ENCODE measurements at regions not wholly inside any gene's neighbourhood (a gene's known extent, or its start where the extent isn't known, plus 50 kb on each side); places are given as distances from the start of the nearest gene placed in this dataset.

- TF ChIP-seq, protein P1, sequence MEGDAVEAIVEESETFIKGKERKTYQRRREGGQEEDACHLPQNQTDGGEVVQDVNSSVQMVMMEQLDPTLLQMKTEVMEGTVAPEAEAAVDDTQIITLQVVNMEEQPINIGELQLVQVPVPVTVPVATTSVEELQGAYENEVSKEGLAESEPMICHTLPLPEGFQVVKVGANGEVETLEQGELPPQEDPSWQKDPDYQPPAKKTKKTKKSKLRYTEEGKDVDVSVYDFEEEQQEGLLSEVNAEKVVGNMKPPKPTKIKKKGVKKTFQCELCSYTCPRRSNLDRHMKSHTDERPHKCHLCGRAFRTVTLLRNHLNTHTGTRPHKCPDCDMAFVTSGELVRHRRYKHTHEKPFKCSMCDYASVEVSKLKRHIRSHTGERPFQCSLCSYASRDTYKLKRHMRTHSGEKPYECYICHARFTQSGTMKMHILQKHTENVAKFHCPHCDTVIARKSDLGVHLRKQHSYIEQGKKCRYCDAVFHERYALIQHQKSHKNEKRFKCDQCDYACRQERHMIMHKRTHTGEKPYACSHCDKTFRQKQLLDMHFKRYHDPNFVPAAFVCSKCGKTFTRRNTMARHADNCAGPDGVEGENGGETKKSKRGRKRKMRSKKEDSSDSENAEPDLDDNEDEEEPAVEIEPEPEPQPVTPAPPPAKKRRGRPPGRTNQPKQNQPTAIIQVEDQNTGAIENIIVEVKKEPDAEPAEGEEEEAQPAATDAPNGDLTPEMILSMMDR (IDR thresholded peaks at IDR 0.05; ENCODE audit: insufficient read depth, low read depth, low read length): no peak
- no peak for DNase-seq (ENCODE audit: low read depth)
These were observed 83.6 kb downstream of the ANXA2R start for GRCh38 chr5:42956551-42956950.

DNA sequence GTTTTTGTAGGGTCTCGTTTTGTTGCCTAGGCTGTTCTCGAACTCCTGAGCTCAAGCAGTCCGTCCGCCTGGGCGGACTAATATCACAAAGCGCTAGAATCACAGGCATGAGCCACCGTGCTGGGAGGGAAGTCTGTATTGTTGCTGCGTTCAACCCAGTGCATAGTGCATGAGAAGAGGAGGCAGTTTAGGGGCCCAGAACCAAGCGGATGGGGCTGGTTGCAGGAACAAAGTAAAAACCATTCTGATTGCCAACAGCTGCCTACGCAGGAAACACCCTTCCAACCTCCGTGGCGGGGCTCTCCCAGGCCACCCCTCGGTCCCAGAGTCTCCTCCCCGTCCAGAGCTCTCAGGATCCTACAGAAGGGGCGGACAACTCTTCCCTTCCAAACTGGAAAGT is 87.1 kb downstream of the ANXA2R start:
- no peak for DNase-seq (ENCODE audit: low read depth)
- TF ChIP-seq, protein P1 (IDR thresholded peaks at IDR 0.05; ENCODE audit: insufficient read depth, low read depth, low read length): no peak
- H3K4me3 ChIP-seq (ENCODE audit: low read depth, low read length): no peak overlapping the region

More at GRCh38 chr5:42956551-42956950, 83.6 kb downstream of the ANXA2R start:
- no peak overlapping the region for H3K4me3 ChIP-seq (ENCODE audit: low read depth, low read length)

DNA sequence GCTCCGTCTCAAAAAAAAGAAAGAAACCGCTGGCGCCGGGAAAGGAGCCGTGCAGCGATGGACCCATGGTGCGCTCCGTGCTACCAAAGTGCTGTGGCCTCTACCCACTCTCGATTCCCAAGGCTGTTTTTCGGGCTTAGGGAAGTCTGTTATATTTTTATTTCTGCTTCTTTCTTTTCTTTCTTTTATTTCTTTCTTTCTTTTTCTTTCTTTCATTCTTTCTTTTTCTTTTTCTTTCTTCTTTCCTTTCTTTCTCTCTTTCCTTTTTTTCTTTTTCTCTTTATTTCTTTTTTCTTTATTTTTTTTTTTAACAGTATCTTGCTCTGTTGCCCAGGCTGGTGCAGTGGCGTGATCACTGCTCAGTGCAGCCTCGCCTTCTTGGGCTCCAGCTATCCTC is 87.5 kb downstream of the ANXA2R start:
- DNase-seq (ENCODE audit: low read depth): no peak
- H3K4me3 ChIP-seq (ENCODE audit: low read depth, low read length): peak overlapping the region; percentile 53
- TF ChIP-seq, protein P1 (IDR thresholded peaks at IDR 0.05; ENCODE audit: insufficient read depth, low read depth, low read length): no peak

GRCh38 chr5:42951293-42951840 is 88.8 kb downstream of the ANXA2R start:
- DNase-seq (ENCODE audit: low read depth): peak; percentile 40
- peak overlapping the region; percentile 53 for H3K4me3 ChIP-seq (ENCODE audit: low read depth, low read length)
- TF ChIP-seq, protein P1 (IDR thresholded peaks at IDR 0.05; ENCODE audit: insufficient read depth, low read depth, low read length): no peak

GRCh38 chr5:42950456-42951292 is 89.4 kb downstream of the ANXA2R start:
- peak; percentile 100 for DNase-seq (ENCODE audit: low read depth)
- H3K4me3 ChIP-seq (ENCODE audit: low read depth, low read length): peak overlapping the region; percentile 53
- TF ChIP-seq, protein P1 (IDR thresholded peaks at IDR 0.05; ENCODE audit: insufficient read depth, low read depth, low read length): no peak

GRCh38 chr5:42950116-42950455 is 90.0 kb downstream of the ANXA2R start:
- peak overlapping the region; percentile 33 for H3K4me3 ChIP-seq (ENCODE audit: low read depth, low read length)
- no peak for DNase-seq (ENCODE audit: low read depth)
- TF ChIP-seq, protein P1 (IDR thresholded peaks at IDR 0.05; ENCODE audit: insufficient read depth, low read depth, low read length): no peak
